ENCODE measurements at regions not wholly inside any gene's neighbourhood (a gene's known extent, or its start where the extent isn't known, plus 50 kb on each side); places are given as distances from the start of the nearest gene placed in this dataset.

GRCh38 chr5:82809420-82810143 lies 267.6 kb downstream of the TMEM167A start:
- no peak for TF ChIP-seq CTCF (IDR thresholded peaks at IDR 0.05)
- no peak for TF ChIP-seq E2F1 (CRISPR knock-in tag; IDR thresholded peaks at IDR 0.05)
- TF ChIP-seq FOXP1 (CRISPR knock-in tag; IDR thresholded peaks at IDR 0.05; ENCODE audit: borderline replicate concordance) = no peak
- no peak for TF ChIP-seq SP1 (CRISPR knock-in tag; conservative IDR thresholded peaks at IDR 0.05)
- no peak for TF ChIP-seq MLX (CRISPR knock-in tag; IDR thresholded peaks at IDR 0.05)
